Caco-2 (cell line): ENCODE measurements at regions not wholly inside any gene's neighbourhood (a gene's known extent, or its start where the extent isn't known, plus 50 kb on each side); places are given as distances from the start of the nearest gene placed in this dataset.

ENCODE experiments used
- BruUV-seq: library from RNA; stranded (reverse); fragments of 400-500 nt; replicated peaks from 2 replicates; lab custom pipeline; 2021; lab: Mats Ljungman, UMichigan
- CTCF ChIA-PET: fragments of 300-600 bp; sonication (Branson Sonifier 250); formaldehyde crosslinking; loops from one replicate; lab custom pipeline; 2022; ENCODE audit warnings: antibody characterized with exemption; lab: Charles Lee
- POLR2A ChIA-PET: fragments of 300-600 bp; sonication (Branson Sonifier 250); formaldehyde crosslinking; loops from one replicate; lab custom pipeline; 2022; ENCODE audit warnings: antibody characterized with exemption; lab: Charles Lee
- DNase-seq, 2 experiments: peaks; one replicate each; pipeline versions ENCODE4 v3.0.0 to v3.0.0-alpha.2; 2020 to 2022
- H3K27me3 ChIP-seq: replicated peaks from 2 replicates; pipeline ENCODE4 v1.6.0; 2011; ENCODE audit warnings: low read length; ENCODE audit not compliant: control insufficient read depth, insufficient read depth
- H3K36me3 ChIP-seq: 2 replicates; pipeline ENCODE4 v1.5.1; 2011; ENCODE audit warnings: low read length; ENCODE audit not compliant: control insufficient read depth, insufficient read depth
- H3K4me1 ChIP-seq: fragments of 250-450 bp; sonication (Bioruptor Pico); 2 replicates; pipeline ENCODE4 v1.5.1; 2020; ENCODE audit warnings: mild to moderate bottlenecking
- H3K4me3 ChIP-seq: 2 replicates; pipeline ENCODE4 v1.5.1; 2011; ENCODE audit warnings: low read depth, mild to moderate bottlenecking, control low read depth, low read length
- H3K9me3 ChIP-seq: fragments of 250-450 bp; sonication (Bioruptor Pico); 2 replicates; pipeline ENCODE4 v1.5.1; 2020; ENCODE audit warnings: mild to moderate bottlenecking, moderate library complexity
- H3K27ac Mint-ChIP-seq: one replicate; pipeline ENCODE4 v1.8.0; 2022; ENCODE audit warnings: mixed read lengths; ENCODE audit not compliant: unreplicated experiment
- H3K27me3 Mint-ChIP-seq: one replicate; pipeline ENCODE4 v1.8.0; 2022; ENCODE audit warnings: mixed read lengths; ENCODE audit not compliant: insufficient read depth, unreplicated experiment
- H3K36me3 Mint-ChIP-seq: one replicate; pipeline ENCODE4 v1.8.0; 2022; ENCODE audit warnings: mild to moderate bottlenecking, mixed read lengths; ENCODE audit not compliant: insufficient read depth, unreplicated experiment
- H3K4me1 Mint-ChIP-seq: one replicate; pipeline ENCODE4 v1.8.0; 2022; ENCODE audit warnings: low read depth, mixed read lengths; ENCODE audit not compliant: unreplicated experiment
- H3K4me3 Mint-ChIP-seq: one replicate; pipeline ENCODE4 v1.8.0; 2022; ENCODE audit warnings: mild to moderate bottlenecking, moderate library complexity, mixed read lengths; ENCODE audit not compliant: unreplicated experiment
- H3K9me3 Mint-ChIP-seq: one replicate; pipeline ENCODE4 v1.8.0; 2022; ENCODE audit warnings: mixed read lengths; ENCODE audit not compliant: unreplicated experiment
- CTCF ChIP-seq, 2 experiments: fragments of 200-600 bp in 1 of 2; IDR thresholded peaks; 1 replicate in 1 of 2; 2 replicates in 1 of 2; pipeline versions ENCODE4 v1.5.1 to v1.8.0; 2011 to 2022; ENCODE audit warnings: antibody characterized with exemption in 1 of 2, control low read depth in 1 of 2, inconsistent platforms in 1 of 2, low read depth in 1 of 2, low read length in 1 of 2, mild to moderate bottlenecking in 1 of 2, moderate library complexity in 1 of 2; ENCODE audit not compliant: insufficient read depth in 1 of 2, severe bottlenecking in 1 of 2, unreplicated experiment in 1 of 2
- intact Hi-C: fragments of 100-400 bp; cut with micrococcal nuclease; formaldehyde crosslinking; loops from one replicate; pipeline ENCODE4 v1.10.0; 2022; ENCODE audit not compliant: unreplicated experiment

GRCh38 chr16:6027733-6028132 lies 930.1 kb upstream of the EEF2KMT start:
- Histone ChIP-seq H3K27me3 (no peaks in the 10 kb centered on the region; the same call in 1 of the 2 replicates), H3K9me3 (no peaks in the 10 kb centered on the region), H3K4me3 (no peak overlapping the region), H3K4me1 (no peaks in the 10 kb centered on the region), H3K36me3 (no peaks in the 10 kb centered on the region)
- TF ChIP-seq CTCF (IDR thresholded peaks at IDR 0.05; ENCODE audit: insufficient read depth in 1 of 2, low read depth in 1 of 2, low read length in 1 of 2, severe bottlenecking in 1 of 2, unreplicated experiment in 1 of 2), result no peak
- intact Hi-C loops, result no loop called here
- Mint-ChIP-seq H3K4me3 (no peak overlapping the region), H3K27ac (no peak overlapping the region), H3K36me3 (no peaks in the 10 kb centered on the region), H3K9me3 (no peaks in the 10 kb centered on the region), H3K4me1 (no peaks in the 10 kb centered on the region), H3K27me3 (peaks cover 6% of the 10 kb centered on the region)
- ChIA-PET POLR2A (no interaction called here), CTCF (no interaction called here)
- DNase-seq, result no peak
- no TSS peak for BruUV-seq

- Histone ChIP-seq H3K36me3 (no peaks in the 10 kb centered on the region), H3K4me3 (no peak overlapping the region), H3K4me1 (no peaks in the 10 kb centered on the region), H3K27me3 (no peaks in the 10 kb centered on the region; the same call in 1 of the 2 replicates), H3K9me3 (no peaks in the 10 kb centered on the region)
- Mint-ChIP-seq H3K4me1 (no peaks in the 10 kb centered on the region), H3K27me3 (peaks cover 3% of the 10 kb centered on the region), H3K27ac (no peak overlapping the region), H3K36me3 (no peaks in the 10 kb centered on the region), H3K4me3 (no peak overlapping the region), H3K9me3 (no peaks in the 10 kb centered on the region)
- TF ChIP-seq CTCF (IDR thresholded peaks at IDR 0.05; ENCODE audit: insufficient read depth in 1 of 2, low read depth in 1 of 2, low read length in 1 of 2, severe bottlenecking in 1 of 2, unreplicated experiment in 1 of 2), result no peak
- DNase-seq, result no peak
- intact Hi-C loops, result no loop called here
- BruUV-seq, result no TSS peak
- POLR2A ChIA-PET, result no interaction called here
- CTCF ChIA-PET, result no interaction called here
Observed at GRCh38 chr16:6023449-6023848, 925.9 kb upstream of the EEF2KMT start.

- no peaks in the 10 kb centered on the region for H3K27me3 ChIP-seq
- H3K36me3 Mint-ChIP-seq, result no peaks in the 10 kb centered on the region
- POLR2A ChIA-PET, result no interaction called here
- no peaks in the 10 kb centered on the region for H3K4me1 Mint-ChIP-seq
- DNase-seq, result no peak
- CTCF ChIA-PET, result interaction anchor here (0.6 kb wide), 1 partner anchor 444 kb away, joined by 3 read pairs; no protein-coding TSS in a partner anchor
- no peak overlapping the region for H3K4me3 ChIP-seq
- no peaks in the 10 kb centered on the region for H3K4me1 ChIP-seq
- BruUV-seq, result no TSS peak
- intact Hi-C loops, result no loop called here
- H3K9me3 Mint-ChIP-seq, result no peaks in the 10 kb centered on the region
- H3K4me3 Mint-ChIP-seq, result no peak overlapping the region
- no peaks in the 10 kb centered on the region for H3K36me3 ChIP-seq
- no peak overlapping the region for H3K27ac Mint-ChIP-seq
- H3K27me3 Mint-ChIP-seq, result peaks cover 3% of the 10 kb centered on the region
- no peak for TF ChIP-seq CTCF (IDR thresholded peaks at IDR 0.05; ENCODE audit: insufficient read depth in 1 of 2, low read depth in 1 of 2, low read length in 1 of 2, severe bottlenecking in 1 of 2, unreplicated experiment in 1 of 2)
- H3K9me3 ChIP-seq, result no peaks in the 10 kb centered on the region
Observed at GRCh38 chr16:6021276-6021943, 923.8 kb upstream of the EEF2KMT start.
